MM.1S (cell line): ENCODE measurements at regions not wholly inside any gene's neighbourhood (a gene's known extent, or its start where the extent isn't known, plus 50 kb on each side); places are given as distances from the start of the nearest gene placed in this dataset.

ENCODE experiments used
- EZH2 ChIP-seq: fragments of 300-600 bp; sonication (generic); optimal IDR thresholded peaks from 2 replicates; pipeline ENCODE3; 2017; ENCODE audit warnings: low read depth, mild to moderate bottlenecking, antibody characterized with exemption, low read length, mixed read lengths
- TF ChIP-seq, protein P1 (sequence below): fragments of 300-600 bp; sonication (generic); IDR thresholded peaks from 2 replicates; pipeline ENCODE4 v1.5.1; 2016; ENCODE audit warnings: antibody characterized with exemption, low read length, mixed read lengths

DNA sequence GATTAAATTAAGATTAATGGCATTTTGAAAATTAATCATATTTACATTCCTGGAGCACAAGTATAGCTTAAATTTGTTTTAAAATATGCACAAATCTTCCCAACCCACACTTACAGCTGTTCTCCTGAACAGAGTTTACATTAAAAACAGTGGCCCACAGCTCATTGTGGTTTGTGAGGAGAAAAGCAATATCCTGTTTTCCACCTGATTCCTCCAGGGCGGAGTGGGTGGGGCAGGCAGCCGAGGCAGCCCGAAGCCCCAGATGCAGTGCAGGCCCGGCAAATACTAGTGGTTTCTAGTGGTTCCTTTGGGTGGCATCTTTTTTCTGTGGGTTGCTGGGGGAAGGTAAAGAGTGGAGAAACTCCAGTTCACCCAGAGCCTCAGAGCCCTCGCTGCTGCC is 280.8 kb downstream of the ARHGAP12 start:
- TF ChIP-seq, protein P1, sequence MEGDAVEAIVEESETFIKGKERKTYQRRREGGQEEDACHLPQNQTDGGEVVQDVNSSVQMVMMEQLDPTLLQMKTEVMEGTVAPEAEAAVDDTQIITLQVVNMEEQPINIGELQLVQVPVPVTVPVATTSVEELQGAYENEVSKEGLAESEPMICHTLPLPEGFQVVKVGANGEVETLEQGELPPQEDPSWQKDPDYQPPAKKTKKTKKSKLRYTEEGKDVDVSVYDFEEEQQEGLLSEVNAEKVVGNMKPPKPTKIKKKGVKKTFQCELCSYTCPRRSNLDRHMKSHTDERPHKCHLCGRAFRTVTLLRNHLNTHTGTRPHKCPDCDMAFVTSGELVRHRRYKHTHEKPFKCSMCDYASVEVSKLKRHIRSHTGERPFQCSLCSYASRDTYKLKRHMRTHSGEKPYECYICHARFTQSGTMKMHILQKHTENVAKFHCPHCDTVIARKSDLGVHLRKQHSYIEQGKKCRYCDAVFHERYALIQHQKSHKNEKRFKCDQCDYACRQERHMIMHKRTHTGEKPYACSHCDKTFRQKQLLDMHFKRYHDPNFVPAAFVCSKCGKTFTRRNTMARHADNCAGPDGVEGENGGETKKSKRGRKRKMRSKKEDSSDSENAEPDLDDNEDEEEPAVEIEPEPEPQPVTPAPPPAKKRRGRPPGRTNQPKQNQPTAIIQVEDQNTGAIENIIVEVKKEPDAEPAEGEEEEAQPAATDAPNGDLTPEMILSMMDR, result no peak
- TF ChIP-seq EZH2, result no peak
